Lower leg skin (tissue), 3 donors: ENCODE measurements at regions not wholly inside any gene's neighbourhood (a gene's known extent, or its start where the extent isn't known, plus 50 kb on each side); places are given as distances from the start of the nearest gene placed in this dataset.

Source experiments
- CTCF ChIP-seq, 3 donors: fragments of 450-650 bp; IDR thresholded peaks; one replicate each; pipeline ENCODE4 v1.5.1; 2016; ENCODE audit warnings: antibody characterized with exemption in 3 of 3, mild to moderate bottlenecking in 3 of 3, moderate library complexity in 2 of 3
- POLR2A ChIP-seq, 2 donors: fragments of 450-650 bp; IDR thresholded peaks; one replicate each; pipeline ENCODE4 v1.6.1; 2016 to 2017; ENCODE audit warnings: antibody characterized with exemption in 2 of 2, mild to moderate bottlenecking in 1 of 2, moderate library complexity in 1 of 2

- TF ChIP-seq POLR2A (IDR thresholded peaks at IDR 0.05) (no peak), CTCF (IDR thresholded peaks at IDR 0.05) (no peak)
Measured at GRCh38 chr18:52156166-52156565, 183.8 kb upstream of the DCC start.
